Lower leg skin (tissue), 3 donors: ENCODE measurements at regions not wholly inside any gene's neighbourhood (a gene's known extent, or its start where the extent isn't known, plus 50 kb on each side); places are given as distances from the start of the nearest gene placed in this dataset.

Experiments
- POLR2A ChIP-seq, 2 donors: fragments of 450-650 bp; IDR thresholded peaks; one replicate each; pipeline ENCODE4 v1.6.1; 2016 to 2017; ENCODE audit warnings: antibody characterized with exemption in 2 of 2, mild to moderate bottlenecking in 1 of 2, moderate library complexity in 1 of 2
- TF ChIP-seq, protein P1 (sequence below), 3 donors: fragments of 450-650 bp; IDR thresholded peaks; one replicate each; pipeline ENCODE4 v1.5.1; 2016; ENCODE audit warnings: antibody characterized with exemption in 3 of 3, mild to moderate bottlenecking in 3 of 3, moderate library complexity in 2 of 3

DNA sequence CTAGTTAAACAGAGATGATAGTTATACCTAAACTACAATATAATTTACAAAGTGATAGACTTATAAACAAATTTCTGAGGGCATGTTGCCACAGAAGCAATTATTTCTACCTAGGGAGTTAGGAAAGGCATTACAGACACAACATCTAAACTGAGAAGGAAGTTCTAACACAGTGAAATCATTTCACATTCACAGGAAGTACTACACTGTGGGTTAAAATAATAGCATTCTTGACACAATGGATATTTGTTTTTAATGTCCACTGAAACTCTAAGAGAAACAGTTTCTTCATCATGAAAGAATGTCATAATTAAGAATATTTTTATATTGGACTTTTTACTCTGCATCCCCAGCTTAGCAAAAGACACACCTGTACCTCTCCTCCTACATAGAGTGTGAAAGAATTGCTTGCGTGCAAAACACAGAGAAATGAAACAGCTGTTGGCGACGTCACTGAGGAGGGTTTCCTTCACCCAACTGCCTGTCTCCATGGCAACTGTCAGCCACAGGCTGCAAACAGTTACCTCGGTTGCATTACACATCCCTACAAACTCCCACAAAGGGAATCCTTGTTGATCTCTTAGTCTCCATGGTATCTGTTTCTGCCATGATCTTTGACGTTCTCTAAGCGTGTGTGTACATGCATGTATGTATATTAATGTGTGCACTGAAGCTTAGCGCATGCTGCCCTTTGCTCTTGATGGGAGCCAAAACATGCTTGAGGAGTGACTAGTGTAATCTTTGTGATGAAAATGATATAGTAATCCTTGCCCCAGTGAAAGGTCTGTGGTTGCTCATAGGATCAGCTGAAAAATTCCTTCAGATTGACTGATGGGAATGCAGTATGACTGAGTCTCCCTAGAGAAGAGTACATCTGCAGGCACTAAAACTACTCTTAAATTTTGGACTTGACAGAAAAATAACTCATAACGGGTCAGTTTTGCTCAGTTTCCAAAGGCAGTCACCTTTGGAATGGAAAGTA is 168.5 kb downstream of the ACTL7B start:
- TF ChIP-seq, protein P1, sequence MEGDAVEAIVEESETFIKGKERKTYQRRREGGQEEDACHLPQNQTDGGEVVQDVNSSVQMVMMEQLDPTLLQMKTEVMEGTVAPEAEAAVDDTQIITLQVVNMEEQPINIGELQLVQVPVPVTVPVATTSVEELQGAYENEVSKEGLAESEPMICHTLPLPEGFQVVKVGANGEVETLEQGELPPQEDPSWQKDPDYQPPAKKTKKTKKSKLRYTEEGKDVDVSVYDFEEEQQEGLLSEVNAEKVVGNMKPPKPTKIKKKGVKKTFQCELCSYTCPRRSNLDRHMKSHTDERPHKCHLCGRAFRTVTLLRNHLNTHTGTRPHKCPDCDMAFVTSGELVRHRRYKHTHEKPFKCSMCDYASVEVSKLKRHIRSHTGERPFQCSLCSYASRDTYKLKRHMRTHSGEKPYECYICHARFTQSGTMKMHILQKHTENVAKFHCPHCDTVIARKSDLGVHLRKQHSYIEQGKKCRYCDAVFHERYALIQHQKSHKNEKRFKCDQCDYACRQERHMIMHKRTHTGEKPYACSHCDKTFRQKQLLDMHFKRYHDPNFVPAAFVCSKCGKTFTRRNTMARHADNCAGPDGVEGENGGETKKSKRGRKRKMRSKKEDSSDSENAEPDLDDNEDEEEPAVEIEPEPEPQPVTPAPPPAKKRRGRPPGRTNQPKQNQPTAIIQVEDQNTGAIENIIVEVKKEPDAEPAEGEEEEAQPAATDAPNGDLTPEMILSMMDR (IDR thresholded peaks at IDR 0.05): no peak
- TF ChIP-seq POLR2A (IDR thresholded peaks at IDR 0.05): no peak
